OCI-LY3 (cell line): ENCODE measurements at regions not wholly inside any gene's neighbourhood (a gene's known extent, or its start where the extent isn't known, plus 50 kb on each side); places are given as distances from the start of the nearest gene placed in this dataset.

Experiments used
- H2AFZ ChIP-seq: fragments of 200-600, 300-600 bp; shearing (Covaris generic); 2 replicates; pipeline ENCODE4 v1.6.0; 2014; ENCODE audit warnings: antibody characterized with exemption, low read depth, low read length
- H3K27ac ChIP-seq: fragments of 200-600, 300-600 bp; sonication (generic); 2 replicates; pipeline ENCODE4 v1.5.1; 2014; ENCODE audit warnings: mild to moderate bottlenecking, low read length, moderate library complexity, mixed read lengths
- H3K27me3 ChIP-seq: fragments of 200-600, 300-600 bp; sonication (generic); 2 replicates; pipeline ENCODE4 v1.6.1; 2014; ENCODE audit warnings: low read depth, low read length, mixed read lengths
- H3K36me3 ChIP-seq: fragments of 200-600, 300-600 bp; sonication (generic); replicated peaks from 2 replicates; pipeline ENCODE3; 2014; ENCODE audit warnings: low read depth, low read length, mixed read lengths
- H3K4me1 ChIP-seq: fragments of 300-600, 200-600 bp; sonication (generic); 2 replicates; pipeline ENCODE4 v1.6.1; 2014; ENCODE audit warnings: low read length, mixed read lengths
- H3K4me2 ChIP-seq: fragments of 200-600, 300-600 bp; sonication (generic); 2 replicates; pipeline ENCODE4 v1.6.1; 2014; ENCODE audit warnings: low read length, mixed read lengths
- H3K4me3 ChIP-seq: fragments of 300-600, 200-600 bp; sonication (generic); 2 replicates; pipeline ENCODE4 v1.5.1; 2014; ENCODE audit warnings: antibody characterized with exemption, mild to moderate bottlenecking, low read length, moderate library complexity
- H3K79me2 ChIP-seq: fragments of 300-600, 200-600 bp; shearing (Covaris generic); 2 replicates; pipeline ENCODE4 v1.6.1; 2014; ENCODE audit warnings: mild to moderate bottlenecking, low read length, mixed read lengths
- H3K9ac ChIP-seq: fragments of 300-600, 200-600 bp; shearing (Covaris generic); 2 replicates; pipeline ENCODE4 v1.6.0; 2014; ENCODE audit warnings: mild to moderate bottlenecking, low read length, moderate library complexity
- H3K9me3 ChIP-seq: fragments of 200-600, 300-600 bp; shearing (Covaris generic); 2 replicates; pipeline ENCODE4 v1.6.1; 2014; ENCODE audit warnings: low read length, mixed read lengths; ENCODE audit not compliant: insufficient read depth
- H4K20me1 ChIP-seq: fragments of 200-600, 300-600 bp; sonication (generic); 2 replicates; pipeline ENCODE4 v1.6.1; 2016; ENCODE audit warnings: low read length, mixed read lengths; ENCODE audit not compliant: insufficient read depth
- EZH2phosphoT487 ChIP-seq: fragments of 200-600 bp; shearing (Covaris generic); IDR thresholded peaks from 2 replicates; pipeline ENCODE4 v1.6.1; 2018; ENCODE audit warnings: antibody characterized with exemption, mixed run types, low read depth
- TF ChIP-seq, protein P1 (sequence below): fragments of 200-600, 300-600 bp; sonication (generic); IDR thresholded peaks from 2 replicates; pipeline ENCODE4 v1.5.1; 2014; ENCODE audit warnings: antibody characterized with exemption, low read length, low read depth

DNA sequence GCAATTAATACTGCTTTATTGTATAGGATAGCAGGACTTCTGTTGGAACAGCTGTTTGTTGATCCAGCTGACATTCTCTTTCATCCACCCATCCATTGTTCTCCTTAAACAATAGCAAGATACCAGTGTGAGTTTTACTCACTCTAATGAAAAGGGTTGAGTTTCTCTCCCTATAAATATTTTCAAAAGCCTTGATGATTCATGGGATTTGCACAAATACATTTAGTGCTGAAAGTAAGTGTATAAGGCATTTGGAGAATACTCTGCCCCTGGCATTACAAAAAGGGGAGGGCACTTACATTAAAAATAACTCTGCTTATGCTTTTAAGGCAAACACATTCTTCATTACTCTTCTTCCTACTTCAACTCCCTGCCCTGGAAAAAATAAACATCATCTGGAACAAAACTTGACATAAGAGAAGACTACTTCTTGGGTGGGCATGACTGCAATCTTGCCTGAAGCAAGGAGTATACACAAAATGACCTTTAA, 634.9 kb downstream of the METTL15 start:
- H3K4me2 ChIP-seq = no peak overlapping the region
- H3K79me2 ChIP-seq = no peaks in the 10 kb centered on the region
- no peaks in the 10 kb centered on the region for H4K20me1 ChIP-seq
- no peak overlapping the region for H2AFZ ChIP-seq
- H3K9ac ChIP-seq = no peak overlapping the region
- H3K27me3 ChIP-seq = no peaks in the 10 kb centered on the region
- H3K4me3 ChIP-seq = no peak overlapping the region
- H3K9me3 ChIP-seq = peaks cover 6% of the 10 kb centered on the region; the same call in 1 of the 2 replicates
- no peak overlapping the region for H3K27ac ChIP-seq
- H3K4me1 ChIP-seq = no peaks in the 10 kb centered on the region
- TF ChIP-seq EZH2phosphoT487 = no peak
- TF ChIP-seq, protein P1, sequence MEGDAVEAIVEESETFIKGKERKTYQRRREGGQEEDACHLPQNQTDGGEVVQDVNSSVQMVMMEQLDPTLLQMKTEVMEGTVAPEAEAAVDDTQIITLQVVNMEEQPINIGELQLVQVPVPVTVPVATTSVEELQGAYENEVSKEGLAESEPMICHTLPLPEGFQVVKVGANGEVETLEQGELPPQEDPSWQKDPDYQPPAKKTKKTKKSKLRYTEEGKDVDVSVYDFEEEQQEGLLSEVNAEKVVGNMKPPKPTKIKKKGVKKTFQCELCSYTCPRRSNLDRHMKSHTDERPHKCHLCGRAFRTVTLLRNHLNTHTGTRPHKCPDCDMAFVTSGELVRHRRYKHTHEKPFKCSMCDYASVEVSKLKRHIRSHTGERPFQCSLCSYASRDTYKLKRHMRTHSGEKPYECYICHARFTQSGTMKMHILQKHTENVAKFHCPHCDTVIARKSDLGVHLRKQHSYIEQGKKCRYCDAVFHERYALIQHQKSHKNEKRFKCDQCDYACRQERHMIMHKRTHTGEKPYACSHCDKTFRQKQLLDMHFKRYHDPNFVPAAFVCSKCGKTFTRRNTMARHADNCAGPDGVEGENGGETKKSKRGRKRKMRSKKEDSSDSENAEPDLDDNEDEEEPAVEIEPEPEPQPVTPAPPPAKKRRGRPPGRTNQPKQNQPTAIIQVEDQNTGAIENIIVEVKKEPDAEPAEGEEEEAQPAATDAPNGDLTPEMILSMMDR = no peak
- no peaks in the 10 kb centered on the region for H3K36me3 ChIP-seq

DNA sequence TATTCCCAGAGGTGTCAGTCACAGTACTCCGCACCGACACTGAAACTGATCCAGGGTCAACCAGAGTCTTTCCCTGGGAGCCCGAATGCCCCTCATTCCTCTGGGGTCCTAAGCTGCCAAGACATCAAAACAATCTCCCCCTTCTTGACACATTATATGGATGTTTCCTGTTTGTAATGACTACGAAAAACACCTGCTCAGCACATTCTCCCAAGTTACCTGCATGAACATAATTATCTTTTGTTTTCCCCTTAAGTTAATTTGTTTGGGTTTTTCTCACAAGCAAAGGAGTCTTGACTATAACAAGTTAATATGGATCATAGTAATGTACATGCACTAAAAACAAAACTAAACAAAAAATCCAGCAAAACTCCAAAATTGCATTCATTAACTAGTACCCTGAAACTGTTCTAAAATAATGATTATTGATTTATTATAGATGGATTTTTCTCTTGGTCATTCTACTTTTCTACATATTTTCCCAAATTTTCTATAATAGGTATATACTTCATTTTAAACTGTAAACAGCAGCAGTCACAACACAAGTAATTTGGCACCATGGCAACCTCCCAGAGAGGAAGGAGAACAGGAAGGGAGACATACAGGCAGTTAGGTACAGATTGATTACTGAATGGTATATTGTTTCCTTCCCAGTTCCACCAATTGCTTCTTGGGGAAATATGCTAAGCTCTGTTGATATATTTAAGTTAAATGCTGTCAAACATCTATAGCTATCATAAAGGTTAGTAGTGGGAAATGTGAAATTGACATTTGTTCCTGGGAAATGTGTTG, 631.5 kb downstream of the METTL15 start:
- Histone ChIP-seq H3K4me3 (no peak overlapping the region), H3K36me3 (no peaks in the 10 kb centered on the region)

DNA sequence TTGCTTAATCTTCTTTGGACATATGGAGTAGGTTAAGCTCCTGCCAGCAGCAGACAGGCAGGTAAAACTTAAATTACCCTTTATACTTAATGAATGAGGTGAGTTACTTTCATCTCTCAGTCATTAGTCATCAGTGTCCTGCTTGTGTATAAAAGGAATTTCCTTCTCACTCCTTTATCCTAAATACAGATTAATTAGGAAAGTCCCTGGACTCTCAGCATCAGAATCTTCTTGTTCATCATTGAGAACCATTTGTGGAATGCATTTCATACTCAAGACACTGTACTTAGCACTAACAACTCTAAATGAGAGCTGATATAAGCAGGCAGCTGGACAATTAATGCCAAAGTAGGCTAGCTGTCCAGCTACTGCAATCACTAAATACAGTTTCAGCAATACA, 630.4 kb downstream of the METTL15 start:
- Histone ChIP-seq H3K4me2 (no peak overlapping the region), H2AFZ (no peak overlapping the region), H3K4me1 (peaks cover 37% of the 10 kb centered on the region), H3K9ac (no peak overlapping the region), H4K20me1 (no peaks in the 10 kb centered on the region), H3K27me3 (no peaks in the 10 kb centered on the region), H3K36me3 (no peaks in the 10 kb centered on the region), H3K9me3 (no peaks in the 10 kb centered on the region), H3K4me3 (no peak overlapping the region), H3K27ac (no peak overlapping the region), H3K79me2 (no peaks in the 10 kb centered on the region)
- TF ChIP-seq, protein P1 = no peak
- no peak for TF ChIP-seq EZH2phosphoT487

More for the DNA sequence above, 631.5 kb downstream of the METTL15 start:
- Histone ChIP-seq H3K79me2 (no peaks in the 10 kb centered on the region), H3K4me1 (peaks cover 27% of the 10 kb centered on the region), H3K4me2 (no peak overlapping the region), H3K9me3 (no peaks in the 10 kb centered on the region), H2AFZ (no peak overlapping the region), H3K9ac (no peak overlapping the region), H3K27me3 (no peaks in the 10 kb centered on the region), H4K20me1 (no peaks in the 10 kb centered on the region), H3K27ac (no peak overlapping the region)
- TF ChIP-seq EZH2phosphoT487 = no peak
- TF ChIP-seq, protein P1 = no peak

DNA sequence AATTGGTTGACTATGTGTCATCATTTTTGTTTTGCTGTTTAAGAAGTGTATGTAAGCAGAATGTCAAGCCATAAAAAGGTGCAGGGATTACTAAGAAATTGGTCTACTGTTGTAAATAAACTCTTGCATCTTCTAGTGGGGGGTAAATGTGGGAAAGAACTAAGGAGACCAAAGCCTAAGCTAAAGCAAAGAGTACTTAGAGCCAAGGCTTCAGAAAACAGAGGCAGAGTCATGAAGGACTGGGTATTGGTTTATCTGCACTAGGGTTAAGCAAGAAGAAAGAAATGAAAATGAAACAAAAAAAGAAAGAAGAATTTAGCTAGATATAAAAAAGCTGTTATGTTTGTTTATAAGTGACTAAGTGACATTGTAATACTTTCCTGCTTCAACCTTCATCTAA, 628.1 kb downstream of the METTL15 start:
- TF ChIP-seq, protein P1 = no peak
- no peak for TF ChIP-seq EZH2phosphoT487
- H3K79me2 ChIP-seq = no peaks in the 10 kb centered on the region
- 0 out of 2 replicates have a peak overlapping the region, but pooled peaks have one; percentile 7 for H3K27ac ChIP-seq
- H3K4me1 ChIP-seq = peaks cover 37% of the 10 kb centered on the region
- no peaks in the 10 kb centered on the region for H4K20me1 ChIP-seq
- H3K9me3 ChIP-seq = no peaks in the 10 kb centered on the region
- no peaks in the 10 kb centered on the region for H3K36me3 ChIP-seq
- no peaks in the 10 kb centered on the region for H3K27me3 ChIP-seq
- H3K4me2 ChIP-seq = peak overlapping the region; percentile 9
- H3K4me3 ChIP-seq = no peak overlapping the region
- H2AFZ ChIP-seq = no peak overlapping the region
- no peak overlapping the region for H3K9ac ChIP-seq
